HFF-Myc (cell line): ENCODE measurements at regions not wholly inside any gene's neighbourhood (a gene's known extent, or its start where the extent isn't known, plus 50 kb on each side); places are given as distances from the start of the nearest gene placed in this dataset.

Source experiments
- DNase-seq: peaks from one replicate; pipeline ENCODE4 v3.0.0-alpha.2; 2011; ENCODE audit warnings: low read depth; ENCODE audit errors: extremely low read depth
- H3K4me3 ChIP-seq: replicated peaks from 2 replicates; pipeline ENCODE4 v1.5.1; 2011; ENCODE audit warnings: low read depth, mild to moderate bottlenecking, control low read depth, low read length
- TF ChIP-seq, protein P1 (sequence below): IDR thresholded peaks from 2 replicates; pipeline ENCODE4 v1.5.1; 2012; ENCODE audit warnings: mild to moderate bottlenecking, low read depth, low read length, control low read depth; ENCODE audit errors: missing control alignments

- TF ChIP-seq, protein P1, sequence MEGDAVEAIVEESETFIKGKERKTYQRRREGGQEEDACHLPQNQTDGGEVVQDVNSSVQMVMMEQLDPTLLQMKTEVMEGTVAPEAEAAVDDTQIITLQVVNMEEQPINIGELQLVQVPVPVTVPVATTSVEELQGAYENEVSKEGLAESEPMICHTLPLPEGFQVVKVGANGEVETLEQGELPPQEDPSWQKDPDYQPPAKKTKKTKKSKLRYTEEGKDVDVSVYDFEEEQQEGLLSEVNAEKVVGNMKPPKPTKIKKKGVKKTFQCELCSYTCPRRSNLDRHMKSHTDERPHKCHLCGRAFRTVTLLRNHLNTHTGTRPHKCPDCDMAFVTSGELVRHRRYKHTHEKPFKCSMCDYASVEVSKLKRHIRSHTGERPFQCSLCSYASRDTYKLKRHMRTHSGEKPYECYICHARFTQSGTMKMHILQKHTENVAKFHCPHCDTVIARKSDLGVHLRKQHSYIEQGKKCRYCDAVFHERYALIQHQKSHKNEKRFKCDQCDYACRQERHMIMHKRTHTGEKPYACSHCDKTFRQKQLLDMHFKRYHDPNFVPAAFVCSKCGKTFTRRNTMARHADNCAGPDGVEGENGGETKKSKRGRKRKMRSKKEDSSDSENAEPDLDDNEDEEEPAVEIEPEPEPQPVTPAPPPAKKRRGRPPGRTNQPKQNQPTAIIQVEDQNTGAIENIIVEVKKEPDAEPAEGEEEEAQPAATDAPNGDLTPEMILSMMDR, result no peak
- H3K4me3 ChIP-seq, result no peak overlapping the region
- DNase-seq, result no peak
These were observed 436.2 kb upstream of the MDFIC2 start for GRCh38 chr3:70748593-70748992.

DNA sequence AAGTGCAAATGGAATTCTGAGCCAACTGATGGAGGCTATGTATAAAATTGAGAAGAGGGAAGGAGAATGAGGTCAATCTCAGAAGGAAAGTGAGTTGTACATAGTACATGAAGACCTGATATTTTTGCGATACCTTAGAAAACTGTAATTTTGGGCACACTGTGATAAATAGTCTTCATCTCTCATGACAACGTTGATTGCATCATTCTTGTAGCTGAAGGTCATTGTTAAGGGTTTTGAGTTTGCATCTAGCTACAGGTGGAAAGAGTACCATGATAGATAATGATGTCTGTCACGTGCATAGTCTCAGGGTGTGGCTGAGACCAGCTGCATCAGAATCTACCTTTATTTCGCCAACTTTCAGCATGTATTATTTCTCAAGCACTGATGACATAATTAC is 435.4 kb upstream of the MDFIC2 start:
- no peak overlapping the region for H3K4me3 ChIP-seq
- TF ChIP-seq, protein P1, result no peak
- no peak for DNase-seq

DNA sequence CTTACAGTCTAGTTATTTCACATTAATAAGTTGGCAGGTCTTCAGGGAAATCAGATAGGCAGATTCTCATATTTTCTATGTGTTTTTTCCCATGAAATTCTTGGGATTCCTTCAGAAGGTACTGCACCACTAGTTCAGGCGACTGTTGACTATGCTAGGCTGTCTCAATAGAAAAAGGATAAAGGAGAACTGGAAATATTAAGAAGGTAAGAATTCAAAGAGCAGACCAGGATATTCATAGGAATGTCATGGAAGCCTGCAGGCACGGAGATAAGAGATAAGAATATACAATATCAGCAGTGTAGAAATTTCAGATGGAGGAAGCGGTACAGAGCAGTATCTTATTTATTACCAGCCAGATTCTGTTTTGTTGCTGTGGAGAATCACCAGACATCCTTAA is 432.1 kb upstream of the MDFIC2 start:
- DNase-seq, result no peak
- TF ChIP-seq, protein P1, result no peak
- no peak overlapping the region for H3K4me3 ChIP-seq

GRCh38 chr3:70743754-70744153 is 431.3 kb upstream of the MDFIC2 start:
- TF ChIP-seq, protein P1, result no peak
- H3K4me3 ChIP-seq, result no peak overlapping the region
- no peak for DNase-seq

DNA sequence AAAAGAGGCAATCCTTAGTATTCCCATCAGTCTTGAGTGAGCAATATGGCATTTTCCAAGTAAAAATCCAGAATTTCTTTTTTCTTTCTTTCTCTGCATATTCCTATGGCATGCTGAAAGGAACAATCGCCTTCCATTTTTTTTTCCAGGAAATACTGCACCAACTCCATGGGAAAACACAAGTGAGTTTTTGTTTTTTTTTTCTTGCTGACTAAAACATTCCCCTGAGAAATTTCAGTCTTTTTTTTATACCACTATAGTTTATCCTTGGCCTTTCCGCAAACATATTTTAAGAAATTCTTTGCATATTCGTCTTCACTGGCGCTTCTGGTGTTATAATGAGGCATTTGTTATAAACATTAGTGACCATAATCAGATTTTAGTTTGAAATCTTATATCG is 429.6 kb upstream of the MDFIC2 start:
- TF ChIP-seq, protein P1, result no peak
- H3K4me3 ChIP-seq, result no peak overlapping the region
- no peak for DNase-seq

- no peak overlapping the region for H3K4me3 ChIP-seq
- TF ChIP-seq, protein P1, result no peak
- no peak for DNase-seq
These were observed 428.4 kb upstream of the MDFIC2 start for GRCh38 chr3:70740872-70741271.

DNA sequence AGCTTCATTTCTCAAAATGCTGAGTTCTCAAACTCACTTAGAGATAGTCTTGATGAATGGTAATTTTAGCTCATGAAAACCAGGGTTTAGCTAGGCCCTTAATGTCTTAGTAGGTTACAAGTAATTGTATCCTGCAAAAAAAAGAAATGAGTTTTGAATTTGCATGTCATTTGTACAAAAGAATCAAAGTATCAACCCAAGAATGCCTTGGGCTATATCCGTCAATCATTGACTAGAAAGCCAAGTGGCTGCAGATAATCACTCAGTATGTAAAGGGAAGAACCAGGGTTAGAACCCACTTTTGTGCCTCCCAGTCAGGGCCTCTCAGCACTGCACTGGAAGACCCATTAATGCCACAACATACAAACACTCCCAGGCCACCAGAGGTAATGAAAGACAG is 427.6 kb upstream of the MDFIC2 start:
- TF ChIP-seq, protein P1, result no peak
- H3K4me3 ChIP-seq, result no peak overlapping the region
- no peak for DNase-seq
